Body of pancreas (tissue), 4 donors: ENCODE measurements at regions not wholly inside any gene's neighbourhood (a gene's known extent, or its start where the extent isn't known, plus 50 kb on each side); places are given as distances from the start of the nearest gene placed in this dataset.

Experiments
- POLR2A ChIP-seq, 3 donors: fragments of 450-650 bp; IDR thresholded peaks; one replicate each; pipeline ENCODE4 v1.6.1; 2016; ENCODE audit warnings: antibody characterized with exemption in 3 of 3, mild to moderate bottlenecking in 2 of 3
- TF ChIP-seq, protein P1 (sequence below), 7 experiments: fragments of 450-650 bp in 4 of 7; fragments of 200-600 bp in 3 of 7; sonication (generic) in 3 of 7; IDR thresholded peaks; one replicate each; pipeline ENCODE4 v1.5.1; 2016 to 2019; ENCODE audit warnings: antibody characterized with exemption in 7 of 7

DNA sequence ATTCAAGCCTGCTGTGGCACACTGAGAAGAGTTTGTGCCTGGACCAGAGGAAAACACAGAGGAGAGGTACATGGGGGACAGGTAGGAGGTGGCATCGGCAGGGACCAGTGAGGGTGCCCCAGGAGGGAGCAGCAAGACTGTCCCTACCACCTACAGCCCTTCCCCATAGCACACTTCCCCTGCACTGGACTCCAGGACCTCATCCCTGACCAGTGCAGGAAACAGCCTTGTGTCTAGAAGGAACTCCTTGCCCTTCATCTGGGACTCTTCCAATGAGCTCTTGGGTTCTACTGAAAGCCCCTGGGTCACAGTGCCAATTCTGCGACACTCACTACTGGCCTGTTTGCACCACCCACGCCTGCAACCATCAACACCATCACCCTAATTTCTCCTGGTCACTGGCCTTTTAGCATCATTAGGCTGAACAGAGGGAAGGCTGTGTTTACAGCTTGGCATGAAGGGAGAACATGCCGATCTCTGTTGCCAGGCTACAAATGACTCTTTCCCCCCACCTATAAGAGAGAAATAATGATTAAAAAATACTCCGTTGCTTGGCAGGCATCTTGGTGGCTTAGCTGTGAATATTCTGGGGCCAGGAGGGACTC is 371.9 kb upstream of the ZMIZ1 start:
- TF ChIP-seq, protein P1, sequence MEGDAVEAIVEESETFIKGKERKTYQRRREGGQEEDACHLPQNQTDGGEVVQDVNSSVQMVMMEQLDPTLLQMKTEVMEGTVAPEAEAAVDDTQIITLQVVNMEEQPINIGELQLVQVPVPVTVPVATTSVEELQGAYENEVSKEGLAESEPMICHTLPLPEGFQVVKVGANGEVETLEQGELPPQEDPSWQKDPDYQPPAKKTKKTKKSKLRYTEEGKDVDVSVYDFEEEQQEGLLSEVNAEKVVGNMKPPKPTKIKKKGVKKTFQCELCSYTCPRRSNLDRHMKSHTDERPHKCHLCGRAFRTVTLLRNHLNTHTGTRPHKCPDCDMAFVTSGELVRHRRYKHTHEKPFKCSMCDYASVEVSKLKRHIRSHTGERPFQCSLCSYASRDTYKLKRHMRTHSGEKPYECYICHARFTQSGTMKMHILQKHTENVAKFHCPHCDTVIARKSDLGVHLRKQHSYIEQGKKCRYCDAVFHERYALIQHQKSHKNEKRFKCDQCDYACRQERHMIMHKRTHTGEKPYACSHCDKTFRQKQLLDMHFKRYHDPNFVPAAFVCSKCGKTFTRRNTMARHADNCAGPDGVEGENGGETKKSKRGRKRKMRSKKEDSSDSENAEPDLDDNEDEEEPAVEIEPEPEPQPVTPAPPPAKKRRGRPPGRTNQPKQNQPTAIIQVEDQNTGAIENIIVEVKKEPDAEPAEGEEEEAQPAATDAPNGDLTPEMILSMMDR (IDR thresholded peaks at IDR 0.05): no peak
- no peak for TF ChIP-seq POLR2A (IDR thresholded peaks at IDR 0.05)
